Prostate gland (tissue), 2 donors: ENCODE measurements at regions not wholly inside any gene's neighbourhood (a gene's known extent, or its start where the extent isn't known, plus 50 kb on each side); places are given as distances from the start of the nearest gene placed in this dataset.

Experiments
- DNase-seq: peaks from one replicate; pipeline ENCODE4 v3.0.0-alpha.2; 2019; ENCODE audit warnings: low spot score
- H3K27ac ChIP-seq, 2 donors: fragments of 200-600 bp; sonication (generic); 2 replicates each; pipeline ENCODE4 v1.5.1; 2017 to 2019
- H3K27me3 ChIP-seq: fragments of 200-600 bp; sonication (generic); replicated peaks from 2 replicates; pipeline ENCODE4 v1.5.1; 2019; ENCODE audit not compliant: insufficient read depth
- H3K36me3 ChIP-seq, 2 donors: fragments of 200-600 bp; sonication (generic); 1 replicate in 1 of 2; 2 replicates in 1 of 2; pipeline versions ENCODE4 v1.5.1 to v1.8.1; 2017 to 2019
- H3K4me1 ChIP-seq: fragments of 200-600 bp; sonication (generic); replicated peaks from 2 replicates; pipeline ENCODE4 v1.5.1; 2019
- H3K4me3 ChIP-seq, 2 donors: fragments of 200-600 bp; sonication (generic); 2 replicates each; pipeline ENCODE4 v1.5.1; 2017 to 2019
- H3K9me3 ChIP-seq: fragments of 200-600 bp; sonication (generic); 2 replicates; pipeline ENCODE4 v1.5.1; 2017
- CTCF ChIP-seq, 4 experiments: fragments of 200-600 bp in 2 of 4; fragments of 450-650 bp in 2 of 4; sonication (generic) in 2 of 4; IDR thresholded peaks; 1 replicate in 3 of 4; 2 replicates in 1 of 4; pipeline ENCODE4 v1.5.1; 2016 to 2019; ENCODE audit warnings: antibody characterized with exemption in 4 of 4, mild to moderate bottlenecking in 2 of 4, moderate library complexity in 2 of 4
- POLR2A ChIP-seq: fragments of 450-650 bp; IDR thresholded peaks from one replicate; pipeline ENCODE4 v1.6.1; 2016; ENCODE audit warnings: antibody characterized with exemption, mild to moderate bottlenecking
- POLR2AphosphoS5 ChIP-seq: sonication (generic); formaldehyde crosslinking; IDR thresholded peaks from one replicate; pipeline ENCODE4 v1.6.1; 2017; ENCODE audit warnings: antibody characterized with exemption
- WGBS: methylation state at CpG from one replicate; pipeline ENCODE4 v1.1.5; 2018; 5-methylcytosine and 5-hydroxymethylcytosine counted together
- intact Hi-C: fragments of 100-400 bp; cut with DNase I; formaldehyde crosslinking; loops from one replicate; pipeline ENCODE4 v1.14.2; 2022

DNA sequence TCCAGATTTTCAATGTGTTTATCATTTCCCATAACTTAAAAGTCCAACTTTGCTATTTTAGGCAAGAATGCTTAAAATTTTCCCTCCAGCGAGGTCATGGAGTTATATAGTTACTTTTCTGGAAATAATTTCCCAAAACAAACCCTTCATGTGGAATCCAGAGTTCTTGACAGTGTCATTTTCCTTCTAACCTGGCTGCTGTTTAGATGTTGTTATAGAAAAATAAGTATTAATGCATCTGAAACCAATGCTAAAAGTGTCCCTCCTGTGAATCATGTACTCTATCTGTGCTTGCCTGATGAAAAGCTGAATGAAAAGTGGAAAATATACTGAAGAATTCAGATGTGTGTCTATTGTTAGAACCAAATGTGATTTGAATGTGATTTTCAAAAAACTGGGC is 245.3 kb upstream of the HSF2 start:
- no peaks in the 10 kb centered on the region for H3K9me3 ChIP-seq
- no peak for DNase-seq
- no peaks in the 10 kb centered on the region for H3K4me1 ChIP-seq
- H3K27me3 ChIP-seq: no peaks in the 10 kb centered on the region
- WGBS: 85% methylated on average over 1 of the region's 1 CpG
- intact Hi-C loops: no loop called here
- H3K27ac ChIP-seq: no peak overlapping the region
- no peaks in the 10 kb centered on the region for H3K36me3 ChIP-seq
- no peak overlapping the region for H3K4me3 ChIP-seq
- TF ChIP-seq CTCF (IDR thresholded peaks at IDR 0.05) (no peak), POLR2AphosphoS5 (no peak), POLR2A (no peak)

GRCh38 chr6:122154912-122155575 is 244.4 kb upstream of the HSF2 start:
- intact Hi-C loops: no loop called here
- DNase-seq: no peak

GRCh38 chr6:122161136-122161535 is 238.3 kb upstream of the HSF2 start:
- 88% methylated on average over 5 of the region's 5 CpGs for WGBS
- no peaks in the 10 kb centered on the region for H3K36me3 ChIP-seq
- TF ChIP-seq POLR2A (no peak), POLR2AphosphoS5 (no peak), CTCF (IDR thresholded peaks at IDR 0.05) (no peak)
- H3K4me3 ChIP-seq: no peak overlapping the region
- intact Hi-C loops: no loop called here
- no peaks in the 10 kb centered on the region for H3K9me3 ChIP-seq
- H3K27ac ChIP-seq: no peak overlapping the region
- H3K27me3 ChIP-seq: no peaks in the 10 kb centered on the region
- DNase-seq: no peak
- H3K4me1 ChIP-seq: no peaks in the 10 kb centered on the region

More at GRCh38 chr6:122154912-122155575, 244.4 kb upstream of the HSF2 start:
- Histone ChIP-seq H3K36me3 (no peaks in the 10 kb centered on the region), H3K27ac (no peak overlapping the region), H3K4me3 (no peak overlapping the region), H3K4me1 (no peaks in the 10 kb centered on the region), H3K9me3 (no peaks in the 10 kb centered on the region), H3K27me3 (no peaks in the 10 kb centered on the region)
- TF ChIP-seq POLR2A (no peak), CTCF (IDR thresholded peaks at IDR 0.05) (no peak), POLR2AphosphoS5 (no peak)
- 91% methylated on average over 2 of the region's 2 CpGs for WGBS

DNA sequence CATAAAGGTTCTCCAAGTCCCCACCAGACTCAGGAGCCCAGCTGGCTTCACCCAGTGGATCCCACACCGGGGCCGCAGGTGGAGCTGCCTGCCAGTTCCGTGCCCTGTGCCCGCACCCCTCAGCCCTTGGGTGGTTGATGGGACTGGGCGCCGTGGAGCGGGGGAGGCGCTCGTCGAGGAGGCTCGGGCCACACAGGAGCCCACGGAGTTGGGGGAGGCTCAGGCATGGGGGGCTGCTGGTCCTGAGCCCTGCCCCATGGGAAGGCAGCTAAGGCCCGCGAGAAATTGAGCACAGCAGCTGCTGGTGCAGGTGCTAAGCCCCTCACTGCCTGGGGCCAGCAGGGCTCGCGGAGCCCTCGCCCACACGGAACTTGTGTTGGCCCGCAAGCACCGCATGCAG is 234.4 kb upstream of the HSF2 start:
- H3K4me3 ChIP-seq: no peak overlapping the region
- H3K27ac ChIP-seq: no peak overlapping the region
- intact Hi-C loops: no loop called here
- no peaks in the 10 kb centered on the region for H3K9me3 ChIP-seq
- H3K4me1 ChIP-seq: no peaks in the 10 kb centered on the region
- no peaks in the 10 kb centered on the region for H3K36me3 ChIP-seq
- no peak for TF ChIP-seq CTCF (IDR thresholded peaks at IDR 0.05)
- no peak for TF ChIP-seq POLR2A
- TF ChIP-seq POLR2AphosphoS5: no peak
- H3K27me3 ChIP-seq: no peaks in the 10 kb centered on the region
- 96% methylated on average over 19 of the region's 20 CpGs for WGBS
- no peak for DNase-seq

DNA sequence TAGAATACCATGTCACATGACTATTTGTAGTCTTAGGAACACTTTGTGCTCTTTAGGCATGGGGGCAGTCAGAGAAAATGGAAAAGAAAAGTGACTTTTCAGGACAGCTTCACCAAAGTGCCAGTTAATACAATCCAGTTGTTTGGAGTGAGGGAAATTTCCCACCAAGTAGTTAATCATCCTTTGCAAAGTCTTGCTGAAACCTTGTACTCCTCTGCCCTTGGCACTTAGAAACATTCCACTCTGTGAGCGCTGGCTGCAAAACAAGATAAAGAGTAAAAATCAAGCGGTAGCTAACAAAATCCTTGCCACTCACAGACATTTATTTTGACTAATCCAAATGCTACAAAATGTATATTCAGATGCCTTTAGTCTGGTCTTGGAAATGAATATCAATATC is 229.2 kb upstream of the HSF2 start:
- no peak for DNase-seq
- intact Hi-C loops: no loop called here
- no peaks in the 10 kb centered on the region for H3K36me3 ChIP-seq
- WGBS: 73% methylated on average over 2 of the region's 2 CpGs
- TF ChIP-seq CTCF (IDR thresholded peaks at IDR 0.05) (no peak), POLR2AphosphoS5 (no peak), POLR2A (no peak)
- H3K9me3 ChIP-seq: no peaks in the 10 kb centered on the region
- H3K27me3 ChIP-seq: no peaks in the 10 kb centered on the region
- H3K27ac ChIP-seq: no peak overlapping the region
- no peak overlapping the region for H3K4me3 ChIP-seq
- no peaks in the 10 kb centered on the region for H3K4me1 ChIP-seq
